Aorta (tissue), 5 donors: ENCODE measurements at regions not wholly inside any gene's neighbourhood (a gene's known extent, or its start where the extent isn't known, plus 50 kb on each side); places are given as distances from the start of the nearest gene placed in this dataset.

Source experiments
- ATAC-seq: fragments of 200-7000 bp; cut with Tn5 transposase; one replicate; pipeline ENCODE4 v1.9.1; 2022; ENCODE audit warnings: moderate library complexity; ENCODE audit not compliant: low FRiP score
- DNase-seq, 2 donors: peaks; one replicate each; pipeline ENCODE4 v3.0.0-alpha.2; 2020
- H3K27ac ChIP-seq, 2 donors: one replicate each; pipeline ENCODE4 v1.5.1; 2013; ENCODE audit warnings: low read length in 2 of 2, mild to moderate bottlenecking in 2 of 2, moderate library complexity in 2 of 2, control low read depth in 1 of 2, inconsistent platforms in 1 of 2, low read depth in 1 of 2
- H3K27me3 ChIP-seq, 2 donors: one replicate each; pipeline ENCODE4 v1.6.1; 2013; ENCODE audit warnings: control low read depth in 1 of 2, low read length in 1 of 2, mild to moderate bottlenecking in 1 of 2, moderate library complexity in 1 of 2; ENCODE audit not compliant: insufficient read depth in 2 of 2, control insufficient read depth in 1 of 2
- H3K36me3 ChIP-seq, 2 donors: one replicate each; pipeline ENCODE4 v1.6.1; 2013; ENCODE audit warnings: control low read depth in 1 of 2, low read length in 1 of 2, mild to moderate bottlenecking in 1 of 2; ENCODE audit not compliant: insufficient read depth in 2 of 2, control insufficient read depth in 1 of 2
- H3K4me1 ChIP-seq, 2 donors: one replicate each; pipeline ENCODE4 v1.6.1; 2013; ENCODE audit warnings: low read length in 2 of 2, control low read depth in 1 of 2, mild to moderate bottlenecking in 1 of 2, moderate library complexity in 1 of 2; ENCODE audit not compliant: insufficient read depth in 2 of 2, control insufficient read depth in 1 of 2
- H3K4me3 ChIP-seq, 2 donors: one replicate each; pipeline ENCODE4 v1.5.1; 2013; ENCODE audit warnings: low read length in 2 of 2, control low read depth in 1 of 2, mild to moderate bottlenecking in 1 of 2
- H3K9me3 ChIP-seq: one replicate; pipeline ENCODE4 v1.6.1; 2013; ENCODE audit warnings: mild to moderate bottlenecking, low read length; ENCODE audit not compliant: control insufficient read depth
- WGBS, 2 donors: extraction: QIAGEN DNeasy Blood & Tissue Kit; methylation state at CpG; one replicate each; pipeline ENCODE4 v1.1.7; 2013; 5-methylcytosine and 5-hydroxymethylcytosine counted together
- intact Hi-C, 2 donors: fragments of 100-400 bp; cut with DNase I; formaldehyde crosslinking; loops; one replicate each; pipeline versions ENCODE4 v1.14.2 to v1.15.0; 2022
- donor health status: healthy with polysubstance abuse.
- donor health status: Bipolar disorder and iron deficiency.
- donor health status: DM: no; HTN: no; CAD: no.
- donor health status: DM: no; HTN: no; CAD: no.
- donor health status: DM: yes; HTN: yes; CAD: no.

DNA sequence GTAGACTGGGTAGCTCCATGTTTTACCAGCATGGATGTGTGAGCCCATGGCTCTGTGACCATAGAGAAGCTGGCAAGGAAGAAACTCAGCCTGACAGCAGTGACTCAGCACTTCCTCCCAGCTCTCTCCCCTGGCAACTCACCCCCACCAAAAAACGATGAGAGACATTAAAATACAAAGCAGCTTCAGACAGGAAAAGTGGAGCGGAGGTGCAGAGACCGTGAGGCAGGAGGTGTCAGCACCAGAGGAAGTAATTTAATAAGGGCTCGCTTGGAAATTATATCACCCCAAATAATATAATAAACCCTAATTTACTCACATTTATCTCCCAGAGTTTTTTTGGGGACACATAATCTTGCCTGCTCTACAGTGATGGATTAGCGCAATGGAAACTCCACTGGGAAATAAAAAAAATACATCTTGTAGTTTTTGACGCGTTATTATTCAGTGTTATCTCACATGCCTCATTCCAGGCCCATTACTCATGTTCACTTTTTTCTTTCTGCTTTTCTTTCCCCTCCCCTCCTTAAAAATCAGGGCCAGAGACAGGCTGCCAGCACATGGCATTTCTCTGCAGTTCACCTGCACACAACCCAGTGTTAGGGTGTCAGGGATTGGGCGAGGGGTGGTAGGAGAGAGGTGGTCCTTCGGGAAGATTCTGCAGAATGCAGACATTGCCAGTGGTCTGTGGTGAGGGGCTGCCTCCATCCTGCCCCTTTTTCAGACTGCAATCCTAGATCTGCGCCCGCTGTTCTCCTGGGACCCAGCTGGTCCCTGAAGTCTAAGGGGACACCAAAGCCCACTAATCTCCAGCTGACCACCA lies 170.8 kb downstream of the BUD13 start:
- DNase-seq (peak in 1 of 2 donors; percentile 42), ATAC-seq (no peak)
- Histone ChIP-seq H3K4me1 (peaks cover 0 to 2% of the 10 kb centered on the region in 2 donors), H3K9me3 (no peaks in the 10 kb centered on the region), H3K27ac (no peak overlapping the region), H3K27me3 (no peaks in the 10 kb centered on the region), H3K36me3 (no peaks in the 10 kb centered on the region), H3K4me3 (no peak overlapping the region)
- WGBS, 2 donors: 19 to 22% methylated on average over 11 of the region's 11 CpGs
- intact Hi-C loops: no loop called here

DNA sequence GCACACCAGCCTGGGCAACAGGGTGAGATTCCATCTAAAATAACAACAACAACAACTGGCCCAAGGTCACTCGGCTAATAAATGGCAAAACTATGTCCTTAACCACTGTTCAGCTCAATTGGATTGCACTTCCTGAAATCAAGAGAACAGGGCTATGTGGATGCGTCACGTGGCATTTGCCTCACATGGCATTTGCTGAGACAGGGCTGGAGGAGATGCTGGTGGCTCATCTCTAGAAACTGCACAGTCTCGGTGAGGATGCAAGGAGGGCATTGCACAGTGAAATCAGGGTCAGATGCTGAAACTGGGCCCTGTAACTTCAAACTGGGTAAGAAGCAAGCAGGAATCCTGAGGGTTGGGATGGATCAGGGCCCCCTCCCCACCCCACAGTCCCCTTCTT lies 171.9 kb downstream of the BUD13 start:
- Histone ChIP-seq H3K27me3 (no peaks in the 10 kb centered on the region), H3K36me3 (no peaks in the 10 kb centered on the region), H3K9me3 (no peaks in the 10 kb centered on the region), H3K4me1 (peaks cover 0 to 2% of the 10 kb centered on the region in 2 donors), H3K27ac (no peak overlapping the region), H3K4me3 (no peak overlapping the region)
- intact Hi-C loops: no loop called here
- no peak for ATAC-seq
- DNase-seq: peak in 1 of 2 donors; percentile 21
- 79 to 86% methylated on average over 4 of the region's 4 CpGs for WGBS, 2 donors

DNA sequence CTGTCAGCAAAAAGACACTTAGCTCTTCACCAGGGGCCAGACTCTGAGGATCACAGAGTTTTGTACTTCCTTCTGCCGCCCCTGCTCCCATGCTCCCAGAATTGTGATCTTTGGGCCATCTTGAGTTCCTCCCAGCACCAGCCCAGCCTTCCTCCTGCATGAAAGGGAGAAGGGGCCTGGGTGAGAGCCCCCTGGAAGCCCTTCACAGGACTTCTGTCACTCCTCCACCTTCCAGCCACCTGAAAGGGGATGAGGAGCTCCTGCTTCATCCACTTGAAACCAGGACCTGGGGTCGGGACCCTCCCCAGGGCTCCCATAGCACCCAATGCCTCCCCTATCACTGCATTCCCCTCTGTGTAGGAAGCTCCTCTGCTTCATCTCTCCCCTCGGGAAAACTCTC lies 174.2 kb downstream of the BUD13 start:
- Histone ChIP-seq H3K27me3 (no peaks in the 10 kb centered on the region), H3K4me1 (peaks cover 0 to 2% of the 10 kb centered on the region in 2 donors), H3K36me3 (no peaks in the 10 kb centered on the region), H3K27ac (no peak overlapping the region), H3K4me3 (no peak overlapping the region), H3K9me3 (no peaks in the 10 kb centered on the region)
- ATAC-seq (no peak), DNase-seq (peak in 1 of 2 donors; percentile 23)
- intact Hi-C loops: no loop called here
- WGBS, 2 donors: 68 to 74% methylated on average over 3 of the region's 3 CpGs

DNA sequence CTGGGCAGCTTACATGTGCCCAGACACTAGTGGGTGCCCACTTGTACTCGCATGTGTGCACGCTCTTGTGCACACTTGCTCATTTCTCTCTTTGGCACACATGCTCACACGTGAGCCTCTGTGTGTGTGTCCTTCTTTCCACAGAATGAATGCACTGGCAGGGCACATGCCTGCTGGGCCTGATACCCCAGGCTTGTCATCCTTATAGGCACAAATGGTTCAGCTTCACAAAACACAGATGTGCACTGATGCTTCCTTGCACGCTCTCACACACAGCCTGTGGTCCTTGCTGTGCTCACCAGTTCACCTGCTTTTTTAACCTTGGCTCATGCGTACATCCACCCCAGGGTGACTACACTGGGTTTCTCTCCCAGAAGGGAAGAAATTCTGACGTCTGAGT lies 174.8 kb downstream of the BUD13 start:
- DNase-seq: peak in 1 of 2 donors; percentile 21
- intact Hi-C loops: no loop called here
- H3K27me3 ChIP-seq: no peaks in the 10 kb centered on the region
- 82 to 86% methylated on average over 6 of the region's 6 CpGs for WGBS, 2 donors
- no peak overlapping the region for H3K4me3 ChIP-seq
- no peak overlapping the region for H3K27ac ChIP-seq
- H3K4me1 ChIP-seq: peaks cover 0 to 2% of the 10 kb centered on the region in 2 donors
- no peaks in the 10 kb centered on the region for H3K9me3 ChIP-seq
- ATAC-seq: no peak
- no peaks in the 10 kb centered on the region for H3K36me3 ChIP-seq

DNA sequence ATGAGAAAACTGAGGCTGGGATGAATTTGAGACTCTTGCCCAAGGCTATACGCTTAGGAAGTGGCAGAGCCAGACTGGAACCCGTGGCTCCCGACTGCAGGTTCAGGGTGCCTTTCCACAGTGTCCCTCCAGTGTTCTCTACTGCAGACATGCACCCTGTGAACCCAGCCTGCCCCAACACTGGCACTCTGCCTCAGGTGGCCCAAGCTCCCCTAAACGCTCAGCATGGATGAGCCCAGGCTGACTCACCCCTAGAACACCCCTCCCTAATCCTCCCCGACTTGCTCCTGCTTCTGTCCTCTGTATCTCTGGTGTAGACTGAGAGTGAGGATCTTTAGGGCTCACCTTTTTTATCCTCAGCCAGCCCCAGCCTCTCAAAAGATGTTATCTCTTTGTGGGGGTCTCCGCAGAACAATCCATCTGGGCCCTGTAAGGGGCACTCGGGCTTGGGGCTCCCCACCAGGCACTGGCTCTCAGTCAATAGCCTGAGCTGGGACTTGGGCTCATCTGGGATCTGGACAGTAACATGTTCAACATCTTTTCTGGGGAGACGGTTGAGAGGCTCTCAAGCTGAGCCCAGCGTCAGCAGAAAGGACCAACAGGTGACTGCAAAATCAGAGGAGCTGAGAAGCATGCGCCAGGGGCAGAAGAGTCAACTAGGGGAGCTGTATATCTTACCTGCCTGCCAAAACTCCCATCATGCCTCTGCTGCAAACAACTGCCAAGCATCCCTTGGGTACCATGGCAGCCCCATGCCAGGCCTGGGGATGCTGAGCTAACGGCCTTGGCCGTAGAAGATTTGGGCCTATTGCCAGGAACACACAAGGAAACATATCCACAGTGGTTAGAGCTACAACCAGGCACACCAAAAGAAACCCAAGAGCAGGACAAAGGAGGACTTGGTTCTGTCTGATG lies 176.2 kb downstream of the BUD13 start:
- Histone ChIP-seq H3K4me1 (peaks cover 0 to under 1% of the 10 kb centered on the region in 2 donors), H3K36me3 (no peaks in the 10 kb centered on the region), H3K27me3 (no peaks in the 10 kb centered on the region), H3K9me3 (no peaks in the 10 kb centered on the region), H3K4me3 (no peak overlapping the region), H3K27ac (no peak overlapping the region)
- DNase-seq (peak in 1 of 2 donors; percentile 24), ATAC-seq (no peak)
- intact Hi-C loops: no loop called here
- 71 to 76% methylated on average over 12 of the region's 12 CpGs for WGBS, 2 donors

DNA sequence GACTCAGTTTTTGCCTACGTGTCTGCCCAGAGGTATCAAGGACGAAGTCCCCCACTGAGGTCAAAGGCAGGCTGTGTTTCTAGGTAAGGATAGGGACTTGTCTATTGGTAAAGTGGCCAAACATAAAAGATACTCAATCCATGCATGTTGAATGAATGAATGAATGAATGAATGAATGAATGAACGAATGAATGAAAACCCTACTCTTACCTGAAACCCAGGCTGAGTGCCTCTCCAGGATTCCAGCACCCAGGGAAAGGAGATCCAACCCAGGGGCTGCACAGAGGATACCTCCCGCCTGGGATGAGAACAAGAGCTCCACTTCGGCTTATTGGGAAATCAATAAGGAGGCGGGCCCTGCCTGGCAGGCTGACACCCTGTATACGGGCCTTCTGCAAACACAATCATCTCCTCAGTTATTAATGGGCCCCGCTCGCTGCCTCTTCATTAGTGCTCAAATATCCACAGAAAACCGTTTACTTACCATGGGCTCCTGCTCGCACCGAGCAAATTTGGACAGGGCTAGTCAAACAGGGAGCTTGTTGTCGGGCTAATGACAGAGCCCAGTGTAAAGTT lies 177.4 kb downstream of the BUD13 start:
- DNase-seq (peak in 1 of 2 donors; percentile 38), ATAC-seq (no peak)
- 75 to 76% methylated on average over 13 of the region's 13 CpGs for WGBS, 2 donors
- Histone ChIP-seq H3K4me1 (no peaks in the 10 kb centered on the region), H3K4me3 (no peak overlapping the region), H3K9me3 (no peaks in the 10 kb centered on the region), H3K27me3 (no peaks in the 10 kb centered on the region), H3K27ac (no peak overlapping the region), H3K36me3 (no peaks in the 10 kb centered on the region)
- intact Hi-C loops: no loop called here

DNA sequence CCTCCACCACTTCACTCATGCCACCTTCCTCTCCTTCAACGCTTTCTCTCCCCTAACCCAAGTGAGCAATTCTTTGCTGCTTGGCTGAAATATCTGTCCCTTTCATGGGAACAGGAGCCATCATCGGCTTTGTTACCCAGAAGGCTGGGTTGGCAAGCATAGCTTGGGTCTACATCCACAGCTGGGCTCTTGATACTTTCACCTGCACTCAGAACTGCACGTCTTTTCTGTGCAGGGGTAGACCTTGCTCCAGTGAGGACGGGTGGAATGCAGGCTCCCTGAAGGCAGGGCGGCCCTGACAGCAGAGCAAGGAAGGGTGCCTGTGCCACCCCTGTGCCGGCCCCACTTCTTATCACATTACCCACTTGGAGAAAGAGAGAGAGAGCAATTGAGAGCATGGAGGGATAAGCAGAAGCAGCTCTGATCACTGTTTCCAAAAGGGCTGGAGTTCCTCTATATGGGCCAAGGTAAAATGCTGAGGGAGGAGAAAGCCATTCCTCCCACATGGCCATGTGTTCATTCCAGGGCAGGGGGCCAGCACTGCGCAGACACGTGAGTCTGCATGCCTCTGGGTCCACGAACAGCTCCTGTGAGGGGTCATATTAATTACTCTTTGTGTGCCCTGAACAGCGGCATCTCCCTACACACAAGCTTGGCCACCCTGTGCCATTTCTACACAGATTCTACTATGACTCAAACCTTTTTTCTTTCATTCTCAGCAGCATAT lies 181.8 kb downstream of the BUD13 start:
- ATAC-seq (no peak), DNase-seq (no peak)
- no peak overlapping the region for H3K4me3 ChIP-seq
- WGBS, 2 donors: 69 to 71% methylated on average over 10 of the region's 10 CpGs
- no peaks in the 10 kb centered on the region for H3K4me1 ChIP-seq
- intact Hi-C loops: no loop called here
- H3K36me3 ChIP-seq: no peaks in the 10 kb centered on the region
- no peak overlapping the region for H3K27ac ChIP-seq
- H3K9me3 ChIP-seq: no peaks in the 10 kb centered on the region
- no peaks in the 10 kb centered on the region for H3K27me3 ChIP-seq

DNA sequence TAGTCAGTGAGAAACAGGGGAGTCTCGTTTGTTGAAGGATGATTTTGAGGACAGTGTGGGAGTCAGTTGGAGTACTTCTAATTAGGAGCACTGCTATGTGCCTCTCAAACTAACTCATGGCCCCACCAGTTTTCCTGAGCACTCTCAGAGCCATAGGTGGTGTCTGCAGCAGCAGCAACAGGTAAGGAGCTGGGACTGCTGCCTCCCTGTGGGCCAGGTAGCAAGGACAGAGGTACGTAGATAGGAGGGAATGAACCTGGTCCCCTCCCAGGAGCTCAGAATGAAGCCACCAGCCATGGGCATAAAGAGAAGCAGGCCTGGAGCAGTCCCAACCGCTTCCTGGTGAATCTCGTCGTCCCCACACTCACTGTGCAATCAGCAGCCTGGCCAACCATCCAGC lies 183.4 kb downstream of the BUD13 start:
- no peak for DNase-seq
- H3K36me3 ChIP-seq: no peaks in the 10 kb centered on the region
- no peaks in the 10 kb centered on the region for H3K27me3 ChIP-seq
- intact Hi-C loops: no loop called here
- 84 to 87% methylated on average over 5 of the region's 5 CpGs for WGBS, 2 donors
- no peak for ATAC-seq
- no peak overlapping the region for H3K27ac ChIP-seq
- H3K9me3 ChIP-seq: no peaks in the 10 kb centered on the region
- no peak overlapping the region for H3K4me3 ChIP-seq
- H3K4me1 ChIP-seq: no peaks in the 10 kb centered on the region
